ENCODE measurements at regions not wholly inside any gene's neighbourhood (a gene's known extent, or its start where the extent isn't known, plus 50 kb on each side); places are given as distances from the start of the nearest gene placed in this dataset.

DNA sequence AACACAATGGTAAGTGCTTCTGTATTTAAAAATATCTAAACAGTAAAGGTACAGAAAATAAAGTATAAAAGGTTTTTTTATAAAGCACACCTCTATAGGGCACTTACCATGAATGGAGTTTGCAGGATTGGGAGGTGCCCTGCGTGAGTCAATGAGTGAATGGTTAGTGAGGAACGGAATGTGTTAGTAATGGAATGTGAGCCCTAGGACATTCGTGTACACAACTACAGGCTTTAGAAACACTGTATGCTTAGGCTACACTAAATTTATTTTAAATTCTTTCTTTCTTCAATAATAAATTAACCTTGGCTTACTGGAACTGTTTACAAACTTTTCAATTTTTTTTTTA lies 337.9 kb upstream of the SLC39A10 start:
- Histone ChIP-seq H3K27ac (no peak overlapping the region), H3K9me3 (no peaks in the 10 kb centered on the region), H3K36me3 (no peaks in the 10 kb centered on the region), H3K27me3 (peaks cover 4% of the 10 kb centered on the region), H3K4me1 (peaks cover 5% of the 10 kb centered on the region), H3K4me3 (no peak overlapping the region)
- no peak for TF ChIP-seq EP300 (IDR thresholded peaks at IDR 0.05)
- TF ChIP-seq POLR2A (IDR thresholded peaks at IDR 0.05), result no peak
- TF ChIP-seq POLR2AphosphoS5 (IDR thresholded peaks at IDR 0.05), result no peak
- WGBS, result 45% methylated on average over 3 of the region's 3 CpGs
- no peak for DNase-seq (ENCODE audit: low spot score in 2 of 2)

DNA sequence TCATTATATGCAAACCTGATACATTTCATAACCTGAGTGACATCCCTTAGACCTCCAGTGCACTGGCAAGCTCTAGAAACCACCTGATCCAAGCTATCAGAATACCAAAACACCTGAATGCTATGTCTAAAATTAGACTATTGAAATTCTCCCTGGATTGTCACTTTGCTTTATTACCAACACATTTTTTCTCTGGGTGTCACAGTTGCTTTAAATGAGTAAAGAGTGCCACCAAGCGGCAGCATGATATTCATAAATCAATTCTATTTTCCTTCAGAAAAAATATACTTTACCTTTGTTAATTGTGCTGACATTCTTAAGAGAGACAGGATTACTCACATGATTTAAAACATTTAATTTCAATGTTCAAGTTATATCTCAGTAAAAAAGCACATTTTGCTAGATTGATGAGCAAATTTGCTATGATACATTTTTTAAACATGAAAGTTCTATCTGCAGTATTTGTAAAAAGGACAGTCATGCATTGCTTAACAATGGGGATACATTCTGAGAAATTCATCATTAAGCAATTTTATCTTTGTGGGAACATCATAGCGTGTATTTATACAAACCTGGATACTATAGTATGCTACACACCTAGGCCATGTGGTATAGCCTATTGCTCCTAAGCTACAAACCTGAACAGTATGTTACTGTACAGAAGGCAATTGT lies 338.4 kb upstream of the SLC39A10 start:
- no peak overlapping the region for H3K27ac ChIP-seq
- H3K4me1 ChIP-seq, result peaks cover 5% of the 10 kb centered on the region
- H3K36me3 ChIP-seq, result no peaks in the 10 kb centered on the region
- no peak for DNase-seq (ENCODE audit: low spot score in 2 of 2)
- no peak overlapping the region for H3K4me3 ChIP-seq
- TF ChIP-seq EP300 (IDR thresholded peaks at IDR 0.05), result no peak
- TF ChIP-seq, protein P1, sequence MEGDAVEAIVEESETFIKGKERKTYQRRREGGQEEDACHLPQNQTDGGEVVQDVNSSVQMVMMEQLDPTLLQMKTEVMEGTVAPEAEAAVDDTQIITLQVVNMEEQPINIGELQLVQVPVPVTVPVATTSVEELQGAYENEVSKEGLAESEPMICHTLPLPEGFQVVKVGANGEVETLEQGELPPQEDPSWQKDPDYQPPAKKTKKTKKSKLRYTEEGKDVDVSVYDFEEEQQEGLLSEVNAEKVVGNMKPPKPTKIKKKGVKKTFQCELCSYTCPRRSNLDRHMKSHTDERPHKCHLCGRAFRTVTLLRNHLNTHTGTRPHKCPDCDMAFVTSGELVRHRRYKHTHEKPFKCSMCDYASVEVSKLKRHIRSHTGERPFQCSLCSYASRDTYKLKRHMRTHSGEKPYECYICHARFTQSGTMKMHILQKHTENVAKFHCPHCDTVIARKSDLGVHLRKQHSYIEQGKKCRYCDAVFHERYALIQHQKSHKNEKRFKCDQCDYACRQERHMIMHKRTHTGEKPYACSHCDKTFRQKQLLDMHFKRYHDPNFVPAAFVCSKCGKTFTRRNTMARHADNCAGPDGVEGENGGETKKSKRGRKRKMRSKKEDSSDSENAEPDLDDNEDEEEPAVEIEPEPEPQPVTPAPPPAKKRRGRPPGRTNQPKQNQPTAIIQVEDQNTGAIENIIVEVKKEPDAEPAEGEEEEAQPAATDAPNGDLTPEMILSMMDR (IDR thresholded peaks at IDR 0.05), result peak; percentile 5 to 20
- WGBS, result 7% methylated on average over 2 of the region's 2 CpGs
- H3K9me3 ChIP-seq, result no peaks in the 10 kb centered on the region
- no peaks in the 10 kb centered on the region for H3K27me3 ChIP-seq

DNA sequence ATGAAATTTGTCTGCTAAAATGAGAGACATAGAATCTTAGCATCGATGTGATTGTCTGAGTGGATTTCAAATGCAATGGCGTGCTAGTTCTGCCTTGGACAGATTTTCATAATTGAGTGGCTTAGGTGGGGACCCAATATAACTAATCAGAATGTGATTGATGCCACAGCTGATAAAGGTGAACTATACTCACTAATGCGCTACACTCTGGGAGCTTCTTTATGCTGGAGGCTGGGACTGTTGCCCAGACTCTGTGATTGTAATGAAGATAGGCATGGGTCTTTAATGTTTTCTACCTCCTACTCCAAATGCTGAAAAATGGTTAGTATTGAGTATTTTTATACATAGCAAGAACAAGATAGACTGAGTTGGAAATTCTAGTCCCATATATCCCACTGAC lies 339.5 kb upstream of the SLC39A10 start:
- WGBS, result 52% methylated on average over 3 of the region's 3 CpGs
- Histone ChIP-seq H3K9me3 (no peaks in the 10 kb centered on the region), H3K27ac (no peak overlapping the region), H3K4me1 (peaks cover 5% of the 10 kb centered on the region), H3K4me3 (no peak overlapping the region), H3K27me3 (no peaks in the 10 kb centered on the region), H3K36me3 (no peaks in the 10 kb centered on the region)
- TF ChIP-seq, protein P1 (IDR thresholded peaks at IDR 0.05), result no peak
- no peak for TF ChIP-seq EP300 (IDR thresholded peaks at IDR 0.05)
- DNase-seq (ENCODE audit: low spot score in 2 of 2), result no peak

DNA sequence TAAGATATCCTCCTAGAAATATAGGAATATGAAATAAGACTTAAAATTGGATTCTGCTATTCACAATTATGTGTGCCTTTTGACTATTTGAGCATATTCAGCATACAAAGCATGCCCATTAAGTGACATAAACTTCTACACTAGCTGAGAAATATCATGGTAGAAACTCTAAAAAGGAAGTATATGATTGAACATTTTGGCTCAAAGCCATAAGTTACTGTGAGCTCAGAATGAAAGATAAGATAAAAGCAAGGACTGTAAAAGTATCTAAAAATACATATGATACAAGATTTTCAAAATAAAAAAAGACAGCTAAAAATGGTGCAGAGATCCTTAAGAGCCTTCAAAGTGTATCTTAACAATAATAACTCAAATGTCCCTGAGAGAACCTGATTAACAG lies 340.5 kb upstream of the SLC39A10 start:
- H3K36me3 ChIP-seq, result no peaks in the 10 kb centered on the region
- H3K9me3 ChIP-seq, result no peaks in the 10 kb centered on the region
- H3K4me1 ChIP-seq, result no peaks in the 10 kb centered on the region
- DNase-seq (ENCODE audit: low spot score in 2 of 2), result no peak
- no peak overlapping the region for H3K27ac ChIP-seq
- H3K27me3 ChIP-seq, result no peaks in the 10 kb centered on the region
- no peak overlapping the region for H3K4me3 ChIP-seq
- TF ChIP-seq POLR2A (IDR thresholded peaks at IDR 0.05), result no peak
- no peak for TF ChIP-seq EP300 (IDR thresholded peaks at IDR 0.05)
- no peak for TF ChIP-seq POLR2AphosphoS5 (IDR thresholded peaks at IDR 0.05)
- TF ChIP-seq, protein P1 (IDR thresholded peaks at IDR 0.05), result no peak

DNA sequence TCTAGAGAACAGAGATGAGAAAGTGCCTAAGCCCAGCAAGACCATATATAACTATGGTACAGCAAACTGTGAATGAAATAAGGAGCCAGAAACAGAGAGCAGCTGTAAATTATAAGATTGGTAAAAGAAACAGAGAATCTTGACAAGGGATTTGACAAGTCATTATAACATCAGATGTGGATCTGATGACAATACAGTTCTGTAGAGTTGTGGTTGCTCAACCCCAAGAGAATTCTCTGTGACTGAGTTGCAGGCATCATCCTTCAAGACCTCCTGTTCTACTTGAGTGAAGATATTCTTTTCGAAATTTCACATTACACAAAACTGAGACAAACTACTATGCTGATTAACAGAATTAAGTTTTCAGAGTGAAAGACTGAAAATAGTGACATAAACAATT lies 343.1 kb upstream of the SLC39A10 start:
- TF ChIP-seq, protein P1 (IDR thresholded peaks at IDR 0.05), result no peak
- TF ChIP-seq POLR2A (IDR thresholded peaks at IDR 0.05) (no peak), POLR2AphosphoS5 (IDR thresholded peaks at IDR 0.05) (no peak), EP300 (IDR thresholded peaks at IDR 0.05) (no peak)
- Histone ChIP-seq H3K4me1 (no peaks in the 10 kb centered on the region), H3K36me3 (no peaks in the 10 kb centered on the region), H3K27me3 (no peaks in the 10 kb centered on the region), H3K9me3 (no peaks in the 10 kb centered on the region), H3K27ac (no peak overlapping the region), H3K4me3 (no peak overlapping the region)
- DNase-seq (ENCODE audit: low spot score in 2 of 2), result no peak
- 85% methylated on average over 1 of the region's 1 CpG for WGBS

DNA sequence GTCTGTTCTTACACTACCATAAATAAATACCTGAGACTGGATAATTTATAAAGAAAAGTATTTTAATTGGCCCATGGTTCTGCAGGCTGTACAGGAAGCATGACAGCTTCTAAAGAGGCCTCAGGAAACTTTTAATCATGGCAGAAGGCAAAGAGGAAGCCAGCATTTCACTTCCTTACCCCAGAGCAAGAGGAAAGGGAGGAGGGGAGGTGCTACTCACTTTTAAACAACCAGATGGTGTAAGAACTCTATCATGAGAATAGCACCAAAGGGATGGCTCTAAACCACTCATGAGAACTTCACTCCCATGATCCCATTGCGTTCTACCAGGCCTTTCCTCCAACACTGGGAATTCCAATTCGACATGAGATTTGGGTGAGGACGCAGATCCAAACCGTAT lies 344.4 kb upstream of the SLC39A10 start:
- no peak overlapping the region for H3K4me3 ChIP-seq
- H3K9me3 ChIP-seq, result no peaks in the 10 kb centered on the region
- no peaks in the 10 kb centered on the region for H3K36me3 ChIP-seq
- no peak for DNase-seq (ENCODE audit: low spot score in 2 of 2)
- no peaks in the 10 kb centered on the region for H3K4me1 ChIP-seq
- H3K27ac ChIP-seq, result no peak overlapping the region
- TF ChIP-seq, protein P1 (IDR thresholded peaks at IDR 0.05), result no peak
- TF ChIP-seq POLR2AphosphoS5 (IDR thresholded peaks at IDR 0.05), result no peak
- H3K27me3 ChIP-seq, result no peaks in the 10 kb centered on the region
- 96% methylated on average over 4 of the region's 4 CpGs for WGBS

Measured in suprapubic skin (tissue), 4 donors.